ENCODE measurements at regions not wholly inside any gene's neighbourhood (a gene's known extent, or its start where the extent isn't known, plus 50 kb on each side); places are given as distances from the start of the nearest gene placed in this dataset.

- no peaks in the 10 kb centered on the region for H3K27me3 ChIP-seq (ENCODE audit: control insufficient read depth in 4 of 4, insufficient read depth in 4 of 4, low read length in 3 of 4)
- 64% methylated on average over 1 of the region's 1 CpG for WGBS
Measured at GRCh38 chr6:94344866-94345265, 925.5 kb upstream of the EPHA7 start.

More at GRCh38 chr6:94344866-94345265, 925.5 kb upstream of the EPHA7 start:
- no peak overlapping the region for H3K27ac ChIP-seq (ENCODE audit: low read depth in 1 of 2, low read length in 2 of 2)
- no peak overlapping the region for H3K4me3 ChIP-seq (ENCODE audit: low read depth in 1 of 3, low read length in 3 of 3)
- H3K4me1 ChIP-seq (ENCODE audit: control insufficient read depth in 4 of 4, insufficient read depth in 4 of 4, low read length in 3 of 4) = no peaks in the 10 kb centered on the region
- no peak overlapping the region for H3K9ac ChIP-seq (ENCODE audit: low read depth in 1 of 2, low read length in 2 of 2)
- TF ChIP-seq HNF4G (IDR thresholded peaks at IDR 0.05) = no peak
- TF ChIP-seq TAF1 (conservative IDR thresholded peaks at IDR 0.05) = no peak
- no peak for TF ChIP-seq JUND (IDR thresholded peaks at IDR 0.05)
- TF ChIP-seq, protein P1, sequence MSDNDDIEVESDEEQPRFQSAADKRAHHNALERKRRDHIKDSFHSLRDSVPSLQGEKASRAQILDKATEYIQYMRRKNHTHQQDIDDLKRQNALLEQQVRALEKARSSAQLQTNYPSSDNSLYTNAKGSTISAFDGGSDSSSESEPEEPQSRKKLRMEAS (IDR thresholded peaks at IDR 0.05) = no peak
- TF ChIP-seq RAD21 (IDR thresholded peaks at IDR 0.05) = no peak
- no peak for TF ChIP-seq YY1 (IDR thresholded peaks at IDR 0.05)
- TF ChIP-seq FOXA2 (IDR thresholded peaks at IDR 0.05) = no peak
- TF ChIP-seq CTCF (IDR thresholded peaks at IDR 0.05; ENCODE audit: low read depth, low read length, missing input control) = no peak
- no peak for TF ChIP-seq HNF4A (conservative IDR thresholded peaks at IDR 0.05)
- no peak for TF ChIP-seq GABPA (IDR thresholded peaks at IDR 0.05 in 1 of 2, conservative IDR thresholded peaks at IDR 0.05 in 1 of 2)
- no peak for TF ChIP-seq ZBTB33 (IDR thresholded peaks at IDR 0.05)
- no peak for TF ChIP-seq EGR1 (IDR thresholded peaks at IDR 0.05; ENCODE audit: low read depth in 2 of 2)
- no peak for TF ChIP-seq RXRA (IDR thresholded peaks at IDR 0.05)
- no peak for TF ChIP-seq NR2F2 (IDR thresholded peaks at IDR 0.05)
- no peak for TF ChIP-seq FOXA1 (IDR thresholded peaks at IDR 0.05)
- no peak for TF ChIP-seq SP1 (IDR thresholded peaks at IDR 0.05)
- TF ChIP-seq, protein P2, sequence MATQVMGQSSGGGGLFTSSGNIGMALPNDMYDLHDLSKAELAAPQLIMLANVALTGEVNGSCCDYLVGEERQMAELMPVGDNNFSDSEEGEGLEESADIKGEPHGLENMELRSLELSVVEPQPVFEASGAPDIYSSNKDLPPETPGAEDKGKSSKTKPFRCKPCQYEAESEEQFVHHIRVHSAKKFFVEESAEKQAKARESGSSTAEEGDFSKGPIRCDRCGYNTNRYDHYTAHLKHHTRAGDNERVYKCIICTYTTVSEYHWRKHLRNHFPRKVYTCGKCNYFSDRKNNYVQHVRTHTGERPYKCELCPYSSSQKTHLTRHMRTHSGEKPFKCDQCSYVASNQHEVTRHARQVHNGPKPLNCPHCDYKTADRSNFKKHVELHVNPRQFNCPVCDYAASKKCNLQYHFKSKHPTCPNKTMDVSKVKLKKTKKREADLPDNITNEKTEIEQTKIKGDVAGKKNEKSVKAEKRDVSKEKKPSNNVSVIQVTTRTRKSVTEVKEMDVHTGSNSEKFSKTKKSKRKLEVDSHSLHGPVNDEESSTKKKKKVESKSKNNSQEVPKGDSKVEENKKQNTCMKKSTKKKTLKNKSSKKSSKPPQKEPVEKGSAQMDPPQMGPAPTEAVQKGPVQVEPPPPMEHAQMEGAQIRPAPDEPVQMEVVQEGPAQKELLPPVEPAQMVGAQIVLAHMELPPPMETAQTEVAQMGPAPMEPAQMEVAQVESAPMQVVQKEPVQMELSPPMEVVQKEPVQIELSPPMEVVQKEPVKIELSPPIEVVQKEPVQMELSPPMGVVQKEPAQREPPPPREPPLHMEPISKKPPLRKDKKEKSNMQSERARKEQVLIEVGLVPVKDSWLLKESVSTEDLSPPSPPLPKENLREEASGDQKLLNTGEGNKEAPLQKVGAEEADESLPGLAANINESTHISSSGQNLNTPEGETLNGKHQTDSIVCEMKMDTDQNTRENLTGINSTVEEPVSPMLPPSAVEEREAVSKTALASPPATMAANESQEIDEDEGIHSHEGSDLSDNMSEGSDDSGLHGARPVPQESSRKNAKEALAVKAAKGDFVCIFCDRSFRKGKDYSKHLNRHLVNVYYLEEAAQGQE (IDR thresholded peaks at IDR 0.05) = no peak
- DNase-seq (ENCODE audit: low spot score) = no peak
- H3K9me3 ChIP-seq (ENCODE audit: control insufficient read depth in 4 of 4, low read length in 3 of 4) = no peaks in the 10 kb centered on the region
- H3K36me3 ChIP-seq (ENCODE audit: control insufficient read depth in 4 of 4, insufficient read depth in 3 of 4, low read depth in 1 of 4, low read length in 3 of 4) = no peaks in the 10 kb centered on the region
